ENCODE measurements at regions not wholly inside any gene's neighbourhood (a gene's known extent, or its start where the extent isn't known, plus 50 kb on each side); places are given as distances from the start of the nearest gene placed in this dataset.

DNA sequence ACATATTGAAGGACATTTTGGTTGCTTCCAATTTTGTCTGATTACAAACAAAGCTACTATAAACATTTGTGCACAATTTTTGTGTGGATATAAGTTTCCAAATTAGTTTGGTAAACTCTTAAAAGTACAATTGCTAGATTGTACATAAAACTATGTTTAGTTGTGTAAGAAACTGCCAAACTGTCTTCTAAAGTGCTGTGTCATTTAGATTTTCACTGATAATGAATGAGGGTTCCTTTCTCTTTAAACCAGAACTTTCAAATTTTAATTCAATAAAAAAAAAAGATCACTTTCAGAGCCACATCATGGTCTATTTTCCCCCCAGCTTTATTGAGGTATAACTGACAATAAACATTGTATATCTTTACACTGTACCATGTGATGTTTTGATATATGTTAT, 74.0 kb upstream of the TRPC7 start:
- Histone ChIP-seq H4K20me1 (ENCODE audit: insufficient read depth, low read length) (no peaks in the 10 kb centered on the region), H3K79me2 (ENCODE audit: insufficient read depth, low read length) (no peaks in the 10 kb centered on the region)
- ATAC-seq (ENCODE audit: insufficient read depth, low read depth) = no peak

DNA sequence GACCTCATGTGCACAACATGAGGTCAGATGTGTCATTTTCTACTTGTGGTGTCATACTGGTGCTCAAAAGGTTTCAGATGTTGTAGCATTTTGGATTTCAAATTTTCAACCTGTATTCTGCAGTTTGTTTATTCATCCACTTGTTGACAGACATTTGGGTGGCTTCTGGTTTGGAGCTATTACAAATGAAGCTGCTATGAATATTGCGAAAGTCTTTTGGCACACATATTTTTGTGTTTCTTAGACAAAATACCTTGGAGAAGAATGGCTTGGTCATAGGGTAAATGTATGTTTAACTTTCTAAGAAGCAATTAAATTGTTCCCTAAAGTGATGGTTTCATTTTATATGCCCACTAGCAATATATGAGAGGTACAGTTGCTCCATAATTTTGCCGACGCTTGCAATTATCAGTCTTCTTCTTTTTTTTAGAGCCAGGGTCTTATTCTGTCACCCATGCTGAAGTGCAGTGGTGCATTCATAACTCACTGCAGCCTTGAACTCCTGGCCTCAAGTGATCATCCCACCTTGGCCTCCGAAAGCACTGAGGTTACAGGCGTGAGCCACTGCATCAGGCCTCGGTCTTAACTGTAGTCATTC, 70.7 kb upstream of the TRPC7 start:
- Histone ChIP-seq H4K20me1 (ENCODE audit: insufficient read depth, low read length) (no peaks in the 10 kb centered on the region), H3K27ac (ENCODE audit: low read length) (no peak overlapping the region), H3K4me2 (ENCODE audit: insufficient read depth, low read length) (no peak overlapping the region), H3K27me3 (ENCODE audit: insufficient read depth, low read length, poor library complexity) (no peaks in the 10 kb centered on the region), H3K36me3 (ENCODE audit: insufficient read depth, low read length) (no peaks in the 10 kb centered on the region), H3K9me3 (ENCODE audit: insufficient read depth, low read length, severe bottlenecking) (no peaks in the 10 kb centered on the region), H3K4me3 (ENCODE audit: low read depth in 1 of 2, low read length in 2 of 2) (no peak overlapping the region), H3K9ac (ENCODE audit: low read depth, low read length) (no peak overlapping the region), H3K4me1 (ENCODE audit: insufficient read depth, low read length) (no peaks in the 10 kb centered on the region), H2AFZ (ENCODE audit: low read depth, low read length) (no peak overlapping the region), H3K79me2 (ENCODE audit: insufficient read depth, low read length) (no peaks in the 10 kb centered on the region)
- TF ChIP-seq, protein P1, sequence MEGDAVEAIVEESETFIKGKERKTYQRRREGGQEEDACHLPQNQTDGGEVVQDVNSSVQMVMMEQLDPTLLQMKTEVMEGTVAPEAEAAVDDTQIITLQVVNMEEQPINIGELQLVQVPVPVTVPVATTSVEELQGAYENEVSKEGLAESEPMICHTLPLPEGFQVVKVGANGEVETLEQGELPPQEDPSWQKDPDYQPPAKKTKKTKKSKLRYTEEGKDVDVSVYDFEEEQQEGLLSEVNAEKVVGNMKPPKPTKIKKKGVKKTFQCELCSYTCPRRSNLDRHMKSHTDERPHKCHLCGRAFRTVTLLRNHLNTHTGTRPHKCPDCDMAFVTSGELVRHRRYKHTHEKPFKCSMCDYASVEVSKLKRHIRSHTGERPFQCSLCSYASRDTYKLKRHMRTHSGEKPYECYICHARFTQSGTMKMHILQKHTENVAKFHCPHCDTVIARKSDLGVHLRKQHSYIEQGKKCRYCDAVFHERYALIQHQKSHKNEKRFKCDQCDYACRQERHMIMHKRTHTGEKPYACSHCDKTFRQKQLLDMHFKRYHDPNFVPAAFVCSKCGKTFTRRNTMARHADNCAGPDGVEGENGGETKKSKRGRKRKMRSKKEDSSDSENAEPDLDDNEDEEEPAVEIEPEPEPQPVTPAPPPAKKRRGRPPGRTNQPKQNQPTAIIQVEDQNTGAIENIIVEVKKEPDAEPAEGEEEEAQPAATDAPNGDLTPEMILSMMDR (IDR thresholded peaks at IDR 0.05; ENCODE audit: borderline replicate concordance, extremely low read depth, low read length, poor library complexity, severe bottlenecking) = no peak
- TF ChIP-seq EZH2 (IDR thresholded peaks at IDR 0.05; ENCODE audit: borderline replicate concordance, low read depth, low read length, severe bottlenecking) = no peak
- DNase-seq (no peak), ATAC-seq (ENCODE audit: insufficient read depth, low read depth) (no peak)

More for the DNA sequence above, 74.0 kb upstream of the TRPC7 start:
- no peak overlapping the region for H3K9ac ChIP-seq (ENCODE audit: low read depth, low read length)
- H3K4me2 ChIP-seq (ENCODE audit: insufficient read depth, low read length) = no peak overlapping the region
- TF ChIP-seq, protein P1 (IDR thresholded peaks at IDR 0.05; ENCODE audit: borderline replicate concordance, extremely low read depth, low read length, poor library complexity, severe bottlenecking) = no peak
- no peak for TF ChIP-seq EZH2 (IDR thresholded peaks at IDR 0.05; ENCODE audit: borderline replicate concordance, low read depth, low read length, severe bottlenecking)
- H3K27me3 ChIP-seq (ENCODE audit: insufficient read depth, low read length, poor library complexity) = no peaks in the 10 kb centered on the region
- DNase-seq = no peak
- no peak overlapping the region for H3K4me3 ChIP-seq (ENCODE audit: low read depth in 1 of 2, low read length in 2 of 2)
- H3K9me3 ChIP-seq (ENCODE audit: insufficient read depth, low read length, severe bottlenecking) = peaks cover 3% of the 10 kb centered on the region
- H2AFZ ChIP-seq (ENCODE audit: low read depth, low read length) = no peak overlapping the region
- H3K27ac ChIP-seq (ENCODE audit: low read length) = no peak overlapping the region
- no peaks in the 10 kb centered on the region for H3K4me1 ChIP-seq (ENCODE audit: insufficient read depth, low read length)
- H3K36me3 ChIP-seq (ENCODE audit: insufficient read depth, low read length) = no peaks in the 10 kb centered on the region

DNA sequence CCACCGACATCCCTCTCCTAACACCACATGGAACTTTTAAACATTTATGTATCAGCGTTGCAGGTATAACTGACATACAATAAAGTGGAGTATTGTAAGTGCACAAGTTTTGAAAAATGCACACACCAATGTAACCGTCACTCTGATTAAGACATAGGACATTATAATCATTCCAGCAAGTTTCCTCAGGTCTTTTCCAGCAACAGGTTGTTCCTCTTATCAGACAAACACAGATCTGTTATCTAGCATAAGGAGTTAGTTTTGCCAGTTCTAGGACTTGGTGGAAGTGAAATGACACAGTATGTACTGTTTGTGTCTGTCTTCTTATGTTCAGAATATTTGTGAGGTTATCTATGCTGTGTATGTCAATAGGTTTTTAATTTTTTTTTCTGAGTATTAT, 69.5 kb upstream of the TRPC7 start:
- Histone ChIP-seq H3K9ac (ENCODE audit: low read depth, low read length) (no peak overlapping the region), H3K79me2 (ENCODE audit: insufficient read depth, low read length) (no peaks in the 10 kb centered on the region), H3K4me1 (ENCODE audit: insufficient read depth, low read length) (no peaks in the 10 kb centered on the region), H3K9me3 (ENCODE audit: insufficient read depth, low read length, severe bottlenecking) (no peaks in the 10 kb centered on the region), H3K27me3 (ENCODE audit: insufficient read depth, low read length, poor library complexity) (no peaks in the 10 kb centered on the region), H4K20me1 (ENCODE audit: insufficient read depth, low read length) (no peaks in the 10 kb centered on the region), H3K4me2 (ENCODE audit: insufficient read depth, low read length) (no peak overlapping the region), H3K36me3 (ENCODE audit: insufficient read depth, low read length) (no peaks in the 10 kb centered on the region), H2AFZ (ENCODE audit: low read depth, low read length) (no peak overlapping the region), H3K27ac (ENCODE audit: low read length) (no peak overlapping the region), H3K4me3 (ENCODE audit: low read depth in 1 of 2, low read length in 2 of 2) (no peak overlapping the region)
- DNase-seq (no peak), ATAC-seq (ENCODE audit: insufficient read depth, low read depth) (no peak)
- TF ChIP-seq, protein P1 (IDR thresholded peaks at IDR 0.05; ENCODE audit: borderline replicate concordance, extremely low read depth, low read length, poor library complexity, severe bottlenecking) = no peak
- TF ChIP-seq EZH2 (IDR thresholded peaks at IDR 0.05; ENCODE audit: borderline replicate concordance, low read depth, low read length, severe bottlenecking) = no peak

All from DND-41 (cell line).